GM23338 (cell line): ENCODE measurements at regions not wholly inside any gene's neighbourhood (a gene's known extent, or its start where the extent isn't known, plus 50 kb on each side); places are given as distances from the start of the nearest gene placed in this dataset.

ENCODE experiments used
- CREB1 ChIP-seq: fragments of 250-450 bp; sonication (Bioruptor Pico); IDR thresholded peaks from 2 replicates; pipeline ENCODE4 v1.5.0; 2020; ENCODE audit warnings: low read depth, mild to moderate bottlenecking, moderate library complexity
- CTCF ChIP-seq, 2 experiments: fragments of 200-600 bp in 1 of 2; sonication (generic) in 1 of 2; conservative IDR thresholded peaks; 2 replicates each; pipeline versions ENCODE4 v1.5.1 to v1.6.1; 2016 to 2017; ENCODE audit warnings: antibody characterized with exemption in 2 of 2, low read depth in 2 of 2, mild to moderate bottlenecking in 2 of 2, moderate library complexity in 1 of 2
- ETS1 ChIP-seq: IDR thresholded peaks from 2 replicates; pipeline ENCODE4 v1.6.1; 2016; ENCODE audit warnings: antibody characterized with exemption
- EZH2 ChIP-seq: fragments of 200-600 bp; sonication (generic); IDR thresholded peaks from one replicate; pipeline ENCODE4 v1.8.0; 2017; ENCODE audit warnings: antibody characterized with exemption, mild to moderate bottlenecking, low read depth; ENCODE audit not compliant: unreplicated experiment
- EZH2phosphoT487 ChIP-seq: fragments of 200-600 bp; sonication (generic); IDR thresholded peaks from one replicate; pipeline ENCODE4 v1.8.1; 2018; ENCODE audit warnings: antibody characterized with exemption; ENCODE audit not compliant: unreplicated experiment
- JUNB ChIP-seq: IDR thresholded peaks from one replicate; pipeline ENCODE4 v1.6.1; 2016; ENCODE audit warnings: antibody characterized with exemption; ENCODE audit not compliant: unreplicated experiment
- NANOG ChIP-seq: IDR thresholded peaks from 2 replicates; pipeline ENCODE4 v1.6.1; 2016; ENCODE audit warnings: antibody characterized with exemption, borderline replicate concordance
- POLR2AphosphoS5 ChIP-seq: IDR thresholded peaks from 2 replicates; pipeline ENCODE4 v1.6.1; 2016; ENCODE audit warnings: antibody characterized with exemption, low read depth
- ZNF462 ChIP-seq: fragments of 250-450 bp; sonication (Bioruptor Pico); IDR thresholded peaks from 2 replicates; pipeline ENCODE4 v1.5.0; 2020; ENCODE audit warnings: mild to moderate bottlenecking, moderate library complexity

- TF ChIP-seq CTCF (conservative IDR thresholded peaks at IDR 0.05; ENCODE audit: low read depth in 2 of 2) = no peak
- TF ChIP-seq NANOG = no peak
- no peak for TF ChIP-seq POLR2AphosphoS5
- no peak for TF ChIP-seq EZH2phosphoT487
- TF ChIP-seq ZNF462 = no peak
- TF ChIP-seq EZH2 = no peak
- TF ChIP-seq CREB1 = no peak
- no peak for TF ChIP-seq JUNB
- TF ChIP-seq ETS1 = no peak
Observed at GRCh38 chr17:53996890-53997289, 174.2 kb downstream of the KIF2B start.
